Kidney epithelial cell (primary cell): ENCODE measurements at regions not wholly inside any gene's neighbourhood (a gene's known extent, or its start where the extent isn't known, plus 50 kb on each side); places are given as distances from the start of the nearest gene placed in this dataset.
"Not testable (repeated sequence)": the region's sequence is repeated elsewhere in the genome, so short reads cannot be mapped to it uniquely, and the experiment has no call there.

ENCODE experiments used
- DNase-seq: peaks from one replicate; pipeline ENCODE4 v3.0.0-alpha.2; 2010; ENCODE audit warnings: low read depth
- H3K27me3 ChIP-seq: 2 replicates; pipeline ENCODE4 v1.6.0; 2011; ENCODE audit warnings: low read length; ENCODE audit not compliant: control insufficient read depth, insufficient read depth
- H3K36me3 ChIP-seq: 2 replicates; pipeline ENCODE4 v1.5.1; 2011; ENCODE audit warnings: low read length; ENCODE audit not compliant: control insufficient read depth, insufficient read depth
- H3K4me3 ChIP-seq: 2 replicates; pipeline ENCODE4 v1.5.1; 2011; ENCODE audit warnings: low read depth, mild to moderate bottlenecking, control low read depth, low read length
- TF ChIP-seq, protein P1 (sequence below): IDR thresholded peaks from 2 replicates; pipeline ENCODE4 v1.5.1; 2011; ENCODE audit warnings: mild to moderate bottlenecking, moderate library complexity, low read length, control low read depth, inconsistent platforms; ENCODE audit not compliant: insufficient read depth, poor library complexity, severe bottlenecking

DNA sequence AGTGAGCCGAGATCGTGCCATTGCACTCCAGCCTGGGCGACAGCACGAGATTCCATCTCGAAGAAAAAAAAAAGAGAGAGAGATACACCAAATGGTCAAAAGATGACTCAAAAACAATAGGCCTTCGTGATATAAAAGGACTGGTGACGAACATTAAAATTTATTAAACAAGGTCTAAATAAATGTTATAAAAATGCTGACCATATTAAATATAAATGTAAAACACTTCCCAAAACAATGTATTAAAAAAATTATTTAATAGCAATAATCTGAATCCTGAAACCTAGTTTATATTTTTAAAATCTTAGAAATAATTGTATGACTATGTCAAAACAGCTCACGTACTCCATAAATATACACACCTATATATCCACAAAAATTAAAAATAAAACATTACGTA is 247.6 kb downstream of the SETD4 start:
- no peaks in the 10 kb centered on the region for H3K36me3 ChIP-seq
- no peak for DNase-seq
- no peaks in the 10 kb centered on the region for H3K27me3 ChIP-seq
- H3K4me3 ChIP-seq: no peak overlapping the region
- TF ChIP-seq, protein P1, sequence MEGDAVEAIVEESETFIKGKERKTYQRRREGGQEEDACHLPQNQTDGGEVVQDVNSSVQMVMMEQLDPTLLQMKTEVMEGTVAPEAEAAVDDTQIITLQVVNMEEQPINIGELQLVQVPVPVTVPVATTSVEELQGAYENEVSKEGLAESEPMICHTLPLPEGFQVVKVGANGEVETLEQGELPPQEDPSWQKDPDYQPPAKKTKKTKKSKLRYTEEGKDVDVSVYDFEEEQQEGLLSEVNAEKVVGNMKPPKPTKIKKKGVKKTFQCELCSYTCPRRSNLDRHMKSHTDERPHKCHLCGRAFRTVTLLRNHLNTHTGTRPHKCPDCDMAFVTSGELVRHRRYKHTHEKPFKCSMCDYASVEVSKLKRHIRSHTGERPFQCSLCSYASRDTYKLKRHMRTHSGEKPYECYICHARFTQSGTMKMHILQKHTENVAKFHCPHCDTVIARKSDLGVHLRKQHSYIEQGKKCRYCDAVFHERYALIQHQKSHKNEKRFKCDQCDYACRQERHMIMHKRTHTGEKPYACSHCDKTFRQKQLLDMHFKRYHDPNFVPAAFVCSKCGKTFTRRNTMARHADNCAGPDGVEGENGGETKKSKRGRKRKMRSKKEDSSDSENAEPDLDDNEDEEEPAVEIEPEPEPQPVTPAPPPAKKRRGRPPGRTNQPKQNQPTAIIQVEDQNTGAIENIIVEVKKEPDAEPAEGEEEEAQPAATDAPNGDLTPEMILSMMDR: no peak

DNA sequence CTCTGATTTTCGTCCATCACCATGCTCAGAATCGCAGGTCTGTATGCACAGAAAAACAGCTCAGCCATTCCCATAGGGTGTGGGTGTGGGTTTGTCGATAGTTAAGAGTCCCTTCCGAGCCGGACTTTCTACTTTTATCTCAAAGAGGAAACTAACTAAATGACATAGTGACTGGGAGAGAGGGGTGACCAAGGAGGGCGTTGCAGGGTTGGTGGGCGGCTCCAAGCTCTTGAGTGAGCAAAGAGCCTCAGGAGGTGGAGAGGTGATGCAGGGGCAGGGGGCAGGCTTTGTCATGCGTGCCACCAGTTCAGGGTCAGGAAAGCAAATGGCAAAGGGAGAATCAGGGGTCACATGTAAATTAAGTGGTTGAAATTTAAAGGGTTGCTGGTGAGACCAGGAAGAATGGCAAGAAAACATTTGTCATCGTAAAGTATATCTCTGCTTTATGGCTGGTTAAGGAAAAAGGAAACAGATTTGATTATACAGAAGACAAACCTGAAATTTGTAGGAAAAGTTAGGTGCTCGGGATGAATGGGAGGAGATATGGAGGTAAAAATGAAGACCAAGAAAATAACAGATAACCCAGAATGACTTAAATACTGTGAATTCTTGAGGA is 249.0 kb downstream of the SETD4 start:
- H3K36me3 ChIP-seq: no peaks in the 10 kb centered on the region
- no peak for DNase-seq
- H3K27me3 ChIP-seq: no peaks in the 10 kb centered on the region
- TF ChIP-seq, protein P1: no peak
- H3K4me3 ChIP-seq: no peak overlapping the region

DNA sequence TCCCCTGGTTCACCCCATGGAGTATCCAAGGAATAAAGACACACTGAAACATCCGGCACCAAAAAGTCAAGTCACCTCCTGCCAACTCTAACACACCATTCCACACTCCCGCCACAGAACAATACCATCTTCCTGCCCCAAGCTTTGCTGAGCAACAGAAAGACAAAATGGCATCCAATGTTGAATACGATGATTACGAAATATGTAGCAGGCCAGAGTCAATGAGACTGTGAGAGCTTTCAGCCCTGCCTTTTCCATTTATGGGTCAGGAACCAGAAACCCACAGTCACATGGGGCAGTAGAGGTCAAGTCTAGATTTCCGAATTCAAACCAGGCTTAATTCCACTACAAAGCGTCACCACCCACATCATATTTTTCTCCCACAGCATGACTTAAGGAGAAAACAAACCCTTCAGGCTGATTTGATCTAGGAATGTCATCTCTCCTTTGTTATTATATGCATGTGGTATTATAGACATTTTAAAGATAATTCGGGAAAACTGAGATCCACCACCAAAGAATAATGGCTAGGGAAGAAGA is 249.8 kb downstream of the SETD4 start:
- no peak for DNase-seq
- H3K36me3 ChIP-seq: no peaks in the 10 kb centered on the region
- H3K27me3 ChIP-seq: no peaks in the 10 kb centered on the region
- TF ChIP-seq, protein P1: no peak
- H3K4me3 ChIP-seq: no peak overlapping the region

DNA sequence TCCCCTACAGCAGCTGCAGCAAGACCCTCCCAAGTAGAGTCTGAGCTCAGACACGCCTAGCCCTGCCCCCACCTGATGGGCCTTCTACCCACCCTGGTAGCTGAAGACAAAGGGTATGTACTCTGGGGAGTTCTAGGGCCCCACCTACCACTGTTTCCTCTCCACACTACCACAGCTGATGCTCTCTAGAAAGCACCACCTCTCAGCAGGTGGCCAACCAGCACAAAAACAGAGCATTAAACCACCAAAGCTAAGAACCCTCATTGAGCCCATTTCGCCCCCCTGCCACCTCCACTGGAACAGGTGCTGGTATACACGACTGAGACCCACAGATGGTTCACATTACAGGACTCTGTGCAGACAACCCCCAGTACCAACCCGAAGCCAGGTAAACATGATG is 258.9 kb downstream of the SETD4 start:
- DNase-seq: no peak
- no peaks in the 10 kb centered on the region for H3K27me3 ChIP-seq
- H3K36me3 ChIP-seq: no peaks in the 10 kb centered on the region
- TF ChIP-seq, protein P1: no peak
- H3K4me3 ChIP-seq: no peak overlapping the region

DNA sequence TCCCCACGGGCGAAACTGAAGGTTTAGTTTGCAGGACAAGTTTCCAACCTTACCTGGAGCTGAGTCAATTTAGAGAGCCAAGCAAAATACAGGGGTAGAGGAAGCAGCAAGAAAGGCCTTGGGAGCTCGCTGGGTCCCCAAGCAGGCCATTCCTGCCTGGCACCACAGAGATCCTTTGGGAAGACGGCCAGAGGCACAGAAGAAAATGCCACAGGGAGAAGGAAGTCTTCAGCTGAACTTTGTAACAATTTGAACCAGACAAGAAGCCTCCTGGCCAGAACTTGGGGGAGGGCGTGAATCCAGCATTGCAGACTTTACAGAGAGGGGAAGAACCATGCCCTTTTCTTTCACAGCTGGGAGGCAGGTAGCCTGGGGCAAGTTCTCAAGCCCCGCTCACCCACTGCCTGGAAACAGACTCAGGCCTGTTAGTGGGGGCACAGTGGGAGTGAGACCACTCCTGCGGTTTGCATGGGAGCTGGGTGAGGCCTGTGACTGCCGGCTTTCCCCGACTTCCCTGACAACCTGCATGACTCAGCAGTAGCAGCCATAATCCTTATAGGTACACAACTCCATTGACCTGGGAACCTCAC is 259.4 kb downstream of the SETD4 start:
- not testable (repeated sequence) for DNase-seq, H3K36me3 ChIP-seq, H3K27me3 ChIP-seq, H3K4me3 ChIP-seq

DNA sequence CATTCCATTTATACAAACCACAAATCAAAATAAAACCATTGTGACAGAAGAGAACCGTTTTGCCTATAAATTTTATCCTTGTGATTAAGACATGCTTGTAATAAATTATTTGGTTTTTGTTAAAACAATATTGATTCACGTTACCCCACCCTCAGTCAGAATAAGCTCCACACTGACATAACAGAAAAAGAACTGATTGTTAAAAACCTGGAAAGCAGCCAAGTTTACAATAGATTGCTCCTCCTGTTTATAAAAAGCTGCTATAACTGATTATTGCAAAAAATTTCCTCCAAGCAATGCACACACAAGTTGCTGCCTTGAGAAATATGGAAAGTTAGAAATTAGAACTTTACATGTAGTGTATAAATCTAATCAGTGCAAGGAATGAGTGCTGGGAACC is 263.5 kb downstream of the SETD4 start:
- Histone ChIP-seq H3K27me3 (no peaks in the 10 kb centered on the region), H3K4me3 (no peak overlapping the region), H3K36me3 (no peaks in the 10 kb centered on the region)
- DNase-seq: no peak
- TF ChIP-seq, protein P1: no peak

DNA sequence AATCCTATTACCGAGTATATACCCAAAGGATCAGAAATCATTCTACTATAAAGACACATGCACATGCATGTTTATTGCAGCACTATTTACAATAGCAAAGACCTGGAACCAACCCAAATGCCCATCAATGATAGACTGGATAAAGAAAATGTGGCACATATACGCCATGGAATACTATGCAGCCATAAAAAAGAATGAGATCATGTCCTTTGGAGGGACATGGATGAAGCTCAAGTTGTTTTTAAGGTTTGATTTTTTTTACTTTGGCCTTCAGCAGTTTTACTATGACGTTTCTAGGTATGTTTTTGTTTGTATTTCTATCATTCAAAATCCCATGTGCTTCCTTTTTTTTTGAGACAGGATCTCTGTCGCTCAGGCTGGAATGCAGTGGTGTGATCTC is 265.8 kb downstream of the SETD4 start:
- not testable (repeated sequence) for H3K4me3 ChIP-seq, H3K36me3 ChIP-seq, H3K27me3 ChIP-seq, DNase-seq
